ENCODE measurements at regions not wholly inside any gene's neighbourhood (a gene's known extent, or its start where the extent isn't known, plus 50 kb on each side); places are given as distances from the start of the nearest gene placed in this dataset.

DNA sequence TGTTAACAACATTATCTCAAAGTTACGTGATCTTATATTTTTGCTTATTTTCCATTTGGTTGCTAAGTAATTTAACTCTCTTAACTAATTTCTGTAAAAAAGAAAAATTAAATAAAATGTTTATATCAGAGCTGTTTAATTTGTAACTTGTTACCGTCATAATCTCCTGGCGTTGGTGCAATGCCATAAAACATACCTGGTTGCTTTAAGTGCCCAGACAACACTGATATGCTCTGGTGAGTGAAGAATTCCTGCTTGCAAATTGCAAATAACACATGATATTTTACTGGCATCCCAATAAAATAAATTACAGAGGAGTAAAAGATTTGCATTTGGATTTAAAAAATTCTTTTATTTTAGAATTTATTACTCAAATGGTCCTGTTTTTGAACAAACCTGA, 640.1 kb upstream of the MIS18BP1 start:
- TF ChIP-seq, protein P1, sequence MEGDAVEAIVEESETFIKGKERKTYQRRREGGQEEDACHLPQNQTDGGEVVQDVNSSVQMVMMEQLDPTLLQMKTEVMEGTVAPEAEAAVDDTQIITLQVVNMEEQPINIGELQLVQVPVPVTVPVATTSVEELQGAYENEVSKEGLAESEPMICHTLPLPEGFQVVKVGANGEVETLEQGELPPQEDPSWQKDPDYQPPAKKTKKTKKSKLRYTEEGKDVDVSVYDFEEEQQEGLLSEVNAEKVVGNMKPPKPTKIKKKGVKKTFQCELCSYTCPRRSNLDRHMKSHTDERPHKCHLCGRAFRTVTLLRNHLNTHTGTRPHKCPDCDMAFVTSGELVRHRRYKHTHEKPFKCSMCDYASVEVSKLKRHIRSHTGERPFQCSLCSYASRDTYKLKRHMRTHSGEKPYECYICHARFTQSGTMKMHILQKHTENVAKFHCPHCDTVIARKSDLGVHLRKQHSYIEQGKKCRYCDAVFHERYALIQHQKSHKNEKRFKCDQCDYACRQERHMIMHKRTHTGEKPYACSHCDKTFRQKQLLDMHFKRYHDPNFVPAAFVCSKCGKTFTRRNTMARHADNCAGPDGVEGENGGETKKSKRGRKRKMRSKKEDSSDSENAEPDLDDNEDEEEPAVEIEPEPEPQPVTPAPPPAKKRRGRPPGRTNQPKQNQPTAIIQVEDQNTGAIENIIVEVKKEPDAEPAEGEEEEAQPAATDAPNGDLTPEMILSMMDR (IDR thresholded peaks at IDR 0.05), result no peak
- TF ChIP-seq POLR2A (IDR thresholded peaks at IDR 0.05) (no peak), EP300 (IDR thresholded peaks at IDR 0.05) (no peak)

All from ovary (tissue), 3 donors.